Adipocyte (in vitro differentiated cells): ENCODE measurements at regions not wholly inside any gene's neighbourhood (a gene's known extent, or its start where the extent isn't known, plus 50 kb on each side); places are given as distances from the start of the nearest gene placed in this dataset.

Experiments used
- DNase-seq: peaks from one replicate; pipeline ENCODE4 v3.0.0-alpha.2; 2015; ENCODE audit warnings: low read depth
- H3K27me3 ChIP-seq: replicated peaks from 2 replicates; pipeline ENCODE4 v1.7.0; 2013; ENCODE audit warnings: mild to moderate bottlenecking, low read length, moderate library complexity; ENCODE audit not compliant: control insufficient read depth, insufficient read depth
- H3K36me3 ChIP-seq: 2 replicates; pipeline ENCODE4 v1.7.0; 2013; ENCODE audit warnings: low read length, mild to moderate bottlenecking, moderate library complexity; ENCODE audit not compliant: control insufficient read depth, insufficient read depth, severe bottlenecking
- H3K4me1 ChIP-seq: 2 replicates; pipeline ENCODE4 v1.7.0; 2013; ENCODE audit warnings: mild to moderate bottlenecking, low read length, moderate library complexity; ENCODE audit not compliant: control insufficient read depth, insufficient read depth
- H3K4me3 ChIP-seq: 2 replicates; pipeline ENCODE4 v1.7.0; 2013; ENCODE audit warnings: mild to moderate bottlenecking, low read length, moderate library complexity
- H3K9ac ChIP-seq: 2 replicates; pipeline ENCODE4 v1.7.0; 2013; ENCODE audit warnings: mild to moderate bottlenecking, low read length, moderate library complexity
- H3K9me3 ChIP-seq: 2 replicates; pipeline ENCODE4 v1.7.0; 2013; ENCODE audit warnings: mild to moderate bottlenecking, low read length, moderate library complexity; ENCODE audit not compliant: control insufficient read depth

DNA sequence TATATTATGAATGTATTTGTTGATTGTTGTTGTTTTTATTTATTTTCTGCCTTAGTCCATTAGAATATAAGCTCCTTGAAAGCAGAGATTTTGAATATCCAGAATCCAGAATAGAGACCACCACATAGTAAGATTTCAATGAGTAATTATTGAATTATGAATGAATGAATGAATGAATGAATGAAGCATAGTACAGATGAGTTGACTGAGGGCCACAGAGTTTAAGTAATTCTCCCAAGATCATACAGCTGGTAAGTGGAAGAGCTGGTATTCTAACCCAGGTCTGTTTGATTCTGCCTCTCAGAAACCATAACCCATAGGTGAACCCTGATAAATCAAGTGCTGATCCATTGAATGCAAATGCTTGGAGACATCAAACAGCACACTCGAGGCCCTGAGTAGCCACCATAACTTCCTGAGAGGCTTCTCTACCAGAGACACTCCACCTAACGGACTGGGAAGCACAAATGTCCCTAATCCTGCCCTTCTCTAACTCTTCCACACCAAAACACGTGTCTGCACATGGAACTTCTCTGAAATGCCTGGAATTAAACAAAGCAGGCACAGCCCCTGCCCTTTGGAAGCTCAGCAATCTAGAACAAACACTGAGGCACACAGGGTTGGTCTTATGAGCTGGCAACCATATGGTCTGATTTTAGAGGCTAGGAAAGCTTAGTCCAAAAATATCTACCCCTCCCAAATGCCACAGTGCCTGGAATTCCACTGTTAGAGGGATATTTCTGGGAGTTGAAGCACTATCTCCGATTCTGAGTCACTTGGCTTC is 190.1 kb downstream of the FOXO1 start:
- Histone ChIP-seq H3K36me3 (no peaks in the 10 kb centered on the region), H3K27me3 (no peaks in the 10 kb centered on the region), H3K9ac (peak overlapping the region; percentile 53), H3K9me3 (no peaks in the 10 kb centered on the region), H3K4me1 (peaks cover 36% of the 10 kb centered on the region), H3K4me3 (no peak overlapping the region)
- peak; percentile 1 for DNase-seq

DNA sequence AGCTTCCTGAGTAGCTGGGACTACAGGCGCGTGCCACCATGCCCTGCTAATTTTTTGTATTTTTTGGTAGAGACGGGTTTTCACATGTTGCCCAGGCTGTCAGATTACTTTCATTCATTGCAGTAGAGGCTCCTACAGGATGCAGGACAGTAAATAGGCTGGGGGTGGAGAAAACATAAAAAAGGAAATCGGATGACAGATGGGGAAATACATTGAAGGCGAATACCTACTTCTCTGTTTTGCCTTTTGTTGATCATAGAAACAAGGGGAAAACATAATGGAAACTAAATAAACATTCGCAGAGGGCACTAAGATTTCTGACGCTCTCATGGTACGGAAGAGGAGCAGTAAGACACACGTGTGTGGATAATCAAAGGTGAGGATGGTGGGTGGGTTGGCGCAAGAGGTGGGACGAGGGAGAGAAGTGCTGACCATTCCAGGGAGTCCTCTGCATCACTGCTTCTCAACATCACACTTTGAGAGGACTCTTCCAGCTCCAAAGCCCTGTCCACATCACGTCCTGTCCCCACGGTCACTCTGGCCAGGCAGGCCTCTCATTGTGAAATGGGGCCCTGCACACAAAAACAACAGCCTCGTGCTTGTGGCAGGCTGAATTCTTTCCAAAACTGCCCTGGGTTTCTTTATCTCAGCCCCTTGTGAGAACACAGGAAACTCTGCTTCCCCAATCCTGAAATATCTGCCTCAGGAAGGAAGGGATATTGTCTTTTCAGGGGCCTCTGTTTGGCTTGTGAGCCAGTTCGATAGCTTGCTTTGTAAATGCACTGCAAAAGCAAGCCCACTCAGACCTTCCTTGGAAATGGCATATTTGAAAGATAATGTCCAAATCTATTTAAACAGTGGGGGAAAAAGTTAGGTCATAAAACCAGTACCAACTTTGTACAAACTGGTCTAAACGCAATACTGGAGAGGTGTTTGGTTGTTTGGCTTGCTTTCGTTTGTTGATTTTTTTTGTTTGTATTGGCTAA is 188.5 kb downstream of the FOXO1 start:
- no peaks in the 10 kb centered on the region for H3K9me3 ChIP-seq
- H3K36me3 ChIP-seq, result no peaks in the 10 kb centered on the region
- no peaks in the 10 kb centered on the region for H3K27me3 ChIP-seq
- H3K4me1 ChIP-seq, result peaks cover 36% of the 10 kb centered on the region
- no peak overlapping the region for H3K4me3 ChIP-seq
- peak overlapping the region; percentile 23 for H3K9ac ChIP-seq
- no peak for DNase-seq

DNA sequence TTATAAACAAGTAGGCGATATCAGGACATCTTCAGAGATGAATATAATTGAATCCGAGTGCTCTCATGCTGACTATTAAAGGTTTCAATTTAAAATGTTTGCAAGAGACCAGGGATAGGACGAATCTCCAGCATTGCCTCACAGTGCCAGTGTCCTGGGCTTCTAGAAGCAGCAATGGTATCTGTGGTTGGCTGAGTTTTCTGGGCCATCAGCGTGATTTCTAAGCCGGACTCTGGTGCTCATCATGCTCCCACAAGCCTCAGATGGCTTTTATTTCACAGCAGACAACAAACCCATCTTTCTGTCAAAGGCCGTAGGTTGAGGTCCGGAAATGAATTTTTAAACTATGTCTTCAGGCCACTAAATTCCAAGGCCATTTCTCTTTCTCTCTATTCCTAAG is 187.7 kb downstream of the FOXO1 start:
- peaks cover 36% of the 10 kb centered on the region for H3K4me1 ChIP-seq
- no peaks in the 10 kb centered on the region for H3K9me3 ChIP-seq
- H3K36me3 ChIP-seq, result no peaks in the 10 kb centered on the region
- DNase-seq, result no peak
- H3K9ac ChIP-seq, result no peak overlapping the region
- H3K27me3 ChIP-seq, result no peaks in the 10 kb centered on the region
- no peak overlapping the region for H3K4me3 ChIP-seq

DNA sequence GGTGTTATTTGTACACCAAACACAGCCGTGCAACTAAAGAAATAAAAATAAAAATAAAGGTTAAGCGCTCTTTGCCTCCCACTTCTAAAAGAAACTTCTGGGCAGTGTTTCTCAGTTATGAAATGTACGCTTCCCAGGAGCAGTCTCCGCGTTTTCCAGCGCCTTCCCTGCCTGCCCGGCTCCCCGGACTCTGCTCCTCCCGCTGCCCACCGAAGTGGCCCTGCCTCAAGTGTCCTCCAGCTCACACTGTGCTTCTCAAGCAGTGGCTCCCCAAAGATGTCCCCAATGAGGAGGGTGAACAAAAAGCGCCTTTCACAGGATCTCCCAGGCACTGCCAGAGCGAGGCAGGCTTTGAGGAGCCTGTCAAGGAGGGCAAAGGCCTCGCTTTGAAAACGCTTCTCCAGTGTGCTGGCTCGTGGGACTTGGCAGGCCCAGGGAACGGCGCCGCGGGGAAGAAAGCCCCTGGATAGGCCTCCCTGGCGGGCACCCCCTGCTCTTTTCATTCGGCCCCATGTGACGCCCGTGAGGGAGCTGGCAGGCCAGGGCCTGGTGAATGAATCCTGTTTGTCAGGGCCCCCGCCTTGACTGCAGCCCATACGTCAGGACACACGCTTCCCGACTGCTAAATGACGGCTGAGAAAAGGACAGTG is 187.1 kb downstream of the FOXO1 start:
- Histone ChIP-seq H3K36me3 (no peaks in the 10 kb centered on the region), H3K9me3 (no peaks in the 10 kb centered on the region), H3K27me3 (no peaks in the 10 kb centered on the region), H3K4me1 (peaks cover 36% of the 10 kb centered on the region), H3K9ac (no peak overlapping the region), H3K4me3 (no peak overlapping the region)
- no peak for DNase-seq

DNA sequence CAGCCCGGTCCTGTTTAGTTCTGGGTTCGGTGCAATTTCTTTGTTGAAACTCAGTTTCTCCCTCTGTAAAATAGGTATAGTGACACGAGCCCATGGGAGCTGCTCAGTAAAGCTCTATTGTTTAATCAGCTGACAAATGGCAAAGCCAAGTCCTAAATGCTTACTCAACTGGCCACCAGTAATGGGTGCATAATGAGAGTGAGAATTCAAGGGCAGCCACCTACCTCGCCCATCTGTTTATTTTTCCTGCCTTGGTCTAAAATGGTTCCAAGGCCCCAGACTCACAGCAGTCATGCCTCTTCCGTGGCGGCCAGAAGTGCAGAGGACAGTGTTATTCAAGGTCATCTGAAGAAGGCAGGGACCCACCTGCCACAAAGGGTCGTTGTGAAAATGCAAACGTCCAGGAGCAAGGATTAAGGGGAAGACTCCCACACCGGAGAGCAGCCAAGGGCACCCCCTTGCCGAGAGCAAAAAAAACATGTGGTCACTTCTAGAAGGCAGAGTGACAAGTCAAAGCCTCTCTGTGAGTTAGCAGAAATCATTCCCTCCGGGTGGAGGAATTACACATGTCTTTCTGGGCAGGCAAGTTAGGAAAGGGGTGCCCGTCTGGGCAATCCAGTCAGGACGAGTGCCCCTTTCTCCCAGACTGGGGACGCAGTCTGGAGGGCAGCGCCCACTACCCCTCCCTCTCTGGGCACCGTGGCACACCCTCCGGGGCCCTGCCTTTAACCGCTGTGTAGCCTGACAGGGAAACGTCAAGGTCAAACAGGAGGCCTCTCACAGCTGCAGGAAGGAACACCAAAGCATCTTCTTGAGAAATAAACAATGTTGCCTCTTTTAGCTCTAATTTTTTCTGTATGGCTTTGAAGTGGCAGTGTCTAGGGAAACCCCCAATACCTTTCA is 186.2 kb downstream of the FOXO1 start:
- no peak overlapping the region for H3K4me3 ChIP-seq
- H3K27me3 ChIP-seq, result no peaks in the 10 kb centered on the region
- no peak overlapping the region for H3K9ac ChIP-seq
- peaks cover 36% of the 10 kb centered on the region for H3K4me1 ChIP-seq
- H3K9me3 ChIP-seq, result no peaks in the 10 kb centered on the region
- no peaks in the 10 kb centered on the region for H3K36me3 ChIP-seq
- DNase-seq, result no peak

DNA sequence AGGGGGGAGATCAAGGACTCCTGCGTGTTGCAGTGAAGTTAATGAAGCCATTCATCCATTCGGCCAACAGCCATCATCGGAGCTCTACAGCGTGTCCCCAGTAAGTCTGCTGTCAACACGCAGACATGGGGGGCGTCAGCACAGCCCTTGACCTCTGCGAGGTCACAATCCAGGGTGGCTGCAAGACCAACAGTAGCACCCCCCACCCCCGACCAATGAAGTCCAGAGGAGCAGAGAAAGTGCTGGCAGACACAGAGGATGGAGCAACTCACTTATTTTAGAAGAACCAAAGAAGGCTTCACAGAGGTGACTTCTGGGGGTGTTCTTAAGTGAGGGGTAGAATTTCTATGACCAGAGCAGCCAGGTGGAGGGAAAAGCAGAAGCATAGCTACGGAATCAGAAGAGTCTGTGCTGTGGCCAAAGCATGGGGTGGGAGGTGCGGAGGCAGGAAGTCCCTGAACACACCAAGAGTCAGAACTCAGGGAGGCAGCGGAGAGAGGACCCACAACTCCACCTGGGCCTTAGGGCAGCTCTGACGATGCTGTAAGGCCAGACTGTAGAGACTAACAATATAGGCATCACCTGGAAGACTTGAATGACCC is 185.4 kb downstream of the FOXO1 start:
- Histone ChIP-seq H3K4me3 (no peak overlapping the region), H3K9ac (no peak overlapping the region), H3K4me1 (peaks cover 31% of the 10 kb centered on the region), H3K36me3 (no peaks in the 10 kb centered on the region), H3K27me3 (no peaks in the 10 kb centered on the region), H3K9me3 (no peaks in the 10 kb centered on the region)
- no peak for DNase-seq

DNA sequence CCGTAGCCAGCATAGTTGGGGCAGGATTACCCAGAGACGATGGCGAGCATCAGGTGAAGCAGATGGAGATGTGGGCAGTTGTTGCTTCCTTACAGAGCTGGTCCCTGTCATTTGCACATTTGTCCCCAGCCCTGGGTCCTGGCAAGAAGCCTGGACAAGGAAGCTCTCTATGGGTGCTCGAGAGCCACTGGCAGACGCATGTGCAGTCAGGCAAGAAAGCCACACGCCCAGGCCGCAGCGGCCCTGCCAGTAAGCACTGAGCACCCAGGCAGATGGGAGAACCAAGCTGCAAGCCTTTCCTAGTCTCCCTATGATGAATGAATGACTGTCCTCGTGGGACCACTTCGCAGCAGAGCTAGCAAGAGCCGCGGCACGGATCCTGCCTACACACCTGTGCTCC is 182.8 kb downstream of the FOXO1 start:
- Histone ChIP-seq H3K4me3 (no peak overlapping the region), H3K27me3 (no peaks in the 10 kb centered on the region), H3K9ac (no peak overlapping the region), H3K36me3 (no peaks in the 10 kb centered on the region), H3K4me1 (peaks cover 7% of the 10 kb centered on the region), H3K9me3 (no peaks in the 10 kb centered on the region)
- DNase-seq, result no peak

DNA sequence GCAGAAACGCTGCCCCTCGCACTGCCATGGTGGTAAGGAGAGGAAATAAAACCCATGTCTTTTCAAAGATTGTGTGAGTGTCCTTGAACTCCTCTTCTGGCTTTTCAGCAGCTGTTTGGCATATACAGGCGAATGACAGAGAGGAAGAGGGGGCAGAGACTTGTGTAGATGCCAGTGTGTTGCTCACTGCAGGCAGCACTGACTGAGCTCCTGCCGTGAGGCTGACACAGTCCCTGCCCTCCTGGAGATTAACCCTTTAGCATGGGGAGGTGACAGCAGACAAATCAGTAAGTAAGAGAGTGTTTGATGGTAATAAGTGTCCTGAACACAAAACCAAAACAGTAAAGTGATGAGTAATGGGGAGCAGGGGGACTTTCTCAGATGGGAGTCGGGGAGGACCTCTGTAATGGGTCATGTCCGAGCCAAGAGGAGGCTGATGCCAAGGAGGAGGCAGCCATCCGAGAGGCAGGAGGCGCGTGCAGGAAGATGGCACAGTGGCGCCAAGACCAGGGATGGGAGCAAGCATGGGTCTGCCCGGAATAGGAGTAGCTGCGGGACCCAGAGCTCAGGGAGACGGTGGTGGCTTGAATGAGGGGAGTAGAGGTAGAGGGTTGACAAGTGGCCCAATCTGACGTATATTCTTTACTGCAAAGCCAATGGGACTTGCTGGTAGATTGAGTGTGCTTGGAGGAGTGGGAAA is 182.2 kb downstream of the FOXO1 start:
- H3K36me3 ChIP-seq, result no peaks in the 10 kb centered on the region
- no peaks in the 10 kb centered on the region for H3K9me3 ChIP-seq

DNA sequence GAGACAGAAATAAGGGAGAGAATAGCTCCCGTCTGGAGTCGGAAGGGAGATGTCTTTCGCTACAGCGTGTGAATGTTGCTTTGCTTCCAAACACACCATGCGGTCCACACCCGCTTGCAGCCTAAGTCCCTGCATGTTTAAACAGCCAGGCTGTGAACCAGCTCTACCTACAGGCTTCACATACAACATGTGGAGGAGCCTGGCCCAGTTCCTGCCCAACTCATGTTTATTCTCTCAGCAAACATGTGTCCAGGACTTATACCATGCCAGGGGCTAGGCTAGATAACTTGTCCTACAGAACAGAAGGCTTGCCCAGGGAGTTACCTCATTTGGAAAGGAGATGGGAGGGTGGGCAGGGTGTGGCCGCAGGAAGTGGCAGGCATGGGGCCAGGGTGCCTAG is 181.5 kb downstream of the FOXO1 start:
- H3K27me3 ChIP-seq, result peaks cover 5% of the 10 kb centered on the region
- no peaks in the 10 kb centered on the region for H3K36me3 ChIP-seq
- no peak overlapping the region for H3K9ac ChIP-seq
- no peaks in the 10 kb centered on the region for H3K9me3 ChIP-seq
- no peak for DNase-seq
- no peaks in the 10 kb centered on the region for H3K4me1 ChIP-seq
- no peak overlapping the region for H3K4me3 ChIP-seq

More for the DNA sequence above, 182.2 kb downstream of the FOXO1 start:
- DNase-seq, result no peak
- peaks cover under 1% of the 10 kb centered on the region for H3K27me3 ChIP-seq
- H3K9ac ChIP-seq, result no peak overlapping the region
- H3K4me3 ChIP-seq, result no peak overlapping the region
- H3K4me1 ChIP-seq, result peaks cover under 1% of the 10 kb centered on the region
